IgD-negative memory B cell (primary cell): ENCODE measurements at regions not wholly inside any gene's neighbourhood (a gene's known extent, or its start where the extent isn't known, plus 50 kb on each side); places are given as distances from the start of the nearest gene placed in this dataset.
"Not testable (repeated sequence)": the region's sequence is repeated elsewhere in the genome, so short reads cannot be mapped to it uniquely, and the experiment has no call there.

Experiments used
- H3K27ac Mint-ChIP-seq, 3 donors: one replicate each; pipeline ENCODE4 v1.8.0; 2020 to 2022; ENCODE audit warnings: mild to moderate bottlenecking in 3 of 3, mixed read lengths in 3 of 3, moderate library complexity in 1 of 3
- H3K27me3 Mint-ChIP-seq: one replicate; pipeline ENCODE4 v1.8.0; 2021; ENCODE audit warnings: mixed read lengths
- H3K36me3 Mint-ChIP-seq: one replicate; pipeline ENCODE4 v1.8.0; 2020; ENCODE audit warnings: mild to moderate bottlenecking, mixed read lengths
- H3K4me1 Mint-ChIP-seq, 3 donors: one replicate each; pipeline ENCODE4 v1.8.0; 2020 to 2022; ENCODE audit warnings: mixed read lengths in 3 of 3, mild to moderate bottlenecking in 1 of 3
- H3K4me3 Mint-ChIP-seq, 4 donors: one replicate each; pipeline ENCODE4 v1.8.0; 2020 to 2022; ENCODE audit warnings: mild to moderate bottlenecking in 4 of 4, mixed read lengths in 4 of 4, moderate library complexity in 3 of 4
- H3K9me3 Mint-ChIP-seq, 3 donors: one replicate each; pipeline ENCODE4 v1.8.0; 2020 to 2021; ENCODE audit warnings: mixed read lengths in 3 of 3, mild to moderate bottlenecking in 1 of 3

DNA sequence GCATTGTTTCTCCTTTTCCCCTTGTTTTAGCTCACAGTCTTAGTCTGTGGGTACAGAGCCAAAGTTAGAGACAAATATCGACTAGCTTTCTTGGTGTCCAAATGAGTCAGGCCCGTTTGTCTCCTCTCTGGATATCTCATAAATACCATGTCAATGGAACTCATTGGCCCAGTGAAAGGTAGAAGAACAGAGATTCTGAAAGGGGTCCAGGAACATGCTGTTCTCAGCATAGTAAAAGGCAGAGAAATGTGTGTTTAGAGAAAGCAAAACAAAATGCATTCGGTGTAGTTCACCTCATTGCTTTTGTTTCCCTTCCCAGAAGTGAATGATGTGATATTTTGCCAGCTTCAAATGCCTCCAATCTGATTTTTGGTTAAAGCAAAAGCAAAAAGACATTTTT lies 238.6 kb upstream of the SLC8A1 start:
- H3K27me3 Mint-ChIP-seq = no peaks in the 10 kb centered on the region
- no peak overlapping the region for H3K27ac Mint-ChIP-seq
- no peaks in the 10 kb centered on the region for H3K36me3 Mint-ChIP-seq
- H3K4me3 Mint-ChIP-seq = no peak overlapping the region
- peaks cover 6 to 7% (median 6%) of the 10 kb centered on the region in 3 donors for H3K9me3 Mint-ChIP-seq
- H3K4me1 Mint-ChIP-seq = no peaks in the 10 kb centered on the region

DNA sequence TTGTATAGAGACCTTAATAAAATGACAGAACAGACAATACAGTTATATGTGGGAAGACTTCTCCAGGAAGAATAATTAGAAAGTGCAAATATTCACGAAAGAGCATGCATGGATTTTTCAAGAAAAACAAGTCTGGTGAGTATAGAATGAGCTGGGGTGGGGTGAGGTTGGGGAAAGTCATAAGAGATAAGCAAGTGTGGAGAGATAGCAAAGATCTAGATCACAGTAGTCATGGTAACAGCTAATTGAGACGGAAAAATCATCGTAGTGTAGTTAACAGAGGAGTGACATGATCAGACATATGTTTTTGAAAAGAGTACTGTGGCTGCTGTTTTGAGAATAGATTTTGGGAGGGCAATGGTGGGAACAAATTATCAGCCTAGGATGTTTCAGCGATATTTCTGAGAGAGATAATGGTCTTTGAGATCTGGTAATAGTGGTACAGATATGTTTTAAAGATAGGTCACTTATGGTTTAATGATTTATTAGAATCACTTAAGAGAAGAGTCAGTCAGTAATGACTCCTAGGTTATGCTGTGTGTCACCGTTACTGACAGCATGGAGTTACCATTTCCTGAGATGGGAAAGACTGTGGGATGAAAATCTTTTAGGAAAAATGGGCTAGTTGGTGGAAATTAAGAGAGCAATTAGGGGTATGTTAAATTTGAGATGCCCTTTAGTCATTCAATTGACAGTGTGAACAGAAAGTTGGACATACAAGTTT lies 248.5 kb upstream of the SLC8A1 start:
- no peaks in the 10 kb centered on the region for H3K27me3 Mint-ChIP-seq
- no peaks in the 10 kb centered on the region for H3K9me3 Mint-ChIP-seq
- no peak overlapping the region for H3K4me3 Mint-ChIP-seq
- no peak overlapping the region for H3K27ac Mint-ChIP-seq
- H3K4me1 Mint-ChIP-seq = no peaks in the 10 kb centered on the region
- H3K36me3 Mint-ChIP-seq = no peaks in the 10 kb centered on the region

DNA sequence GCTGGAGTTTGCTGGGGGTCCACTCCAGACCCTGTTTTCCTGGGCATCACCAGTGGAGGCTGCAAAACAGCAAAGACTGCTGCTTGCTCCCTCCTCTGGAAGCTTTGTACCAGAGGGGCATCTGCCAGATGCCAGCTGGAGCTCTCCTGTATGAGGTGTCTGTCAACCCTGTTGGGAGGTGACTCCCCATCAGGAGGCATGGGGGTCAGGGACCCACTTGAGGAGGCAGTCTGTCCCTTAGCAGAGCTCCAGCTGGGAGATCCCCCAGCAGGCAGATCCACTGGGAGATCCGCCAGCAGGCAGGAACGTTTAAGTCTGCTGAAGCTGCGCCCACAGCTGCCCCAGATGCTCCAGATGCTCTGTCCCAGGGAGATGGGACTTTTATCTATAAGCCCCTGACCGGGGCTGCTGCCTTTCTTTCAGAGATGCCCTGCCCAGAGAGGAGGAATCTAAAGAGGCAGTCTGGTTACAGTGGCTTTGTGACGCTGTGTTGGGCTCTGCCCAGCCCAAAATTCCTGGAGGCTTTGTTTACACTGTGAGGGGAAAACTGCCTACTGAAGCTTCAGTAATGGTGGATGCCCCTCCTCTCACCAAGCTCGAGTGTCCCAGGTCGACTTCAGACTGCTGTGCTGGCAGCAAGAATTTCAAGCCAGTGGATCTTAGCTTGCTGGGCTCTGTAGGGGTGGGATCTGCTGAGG lies 260.5 kb upstream of the SLC8A1 start:
- H3K4me3 Mint-ChIP-seq, H3K36me3 Mint-ChIP-seq, H3K27me3 Mint-ChIP-seq, H3K9me3 Mint-ChIP-seq, H3K4me1 Mint-ChIP-seq, H3K27ac Mint-ChIP-seq: not testable (repeated sequence)

DNA sequence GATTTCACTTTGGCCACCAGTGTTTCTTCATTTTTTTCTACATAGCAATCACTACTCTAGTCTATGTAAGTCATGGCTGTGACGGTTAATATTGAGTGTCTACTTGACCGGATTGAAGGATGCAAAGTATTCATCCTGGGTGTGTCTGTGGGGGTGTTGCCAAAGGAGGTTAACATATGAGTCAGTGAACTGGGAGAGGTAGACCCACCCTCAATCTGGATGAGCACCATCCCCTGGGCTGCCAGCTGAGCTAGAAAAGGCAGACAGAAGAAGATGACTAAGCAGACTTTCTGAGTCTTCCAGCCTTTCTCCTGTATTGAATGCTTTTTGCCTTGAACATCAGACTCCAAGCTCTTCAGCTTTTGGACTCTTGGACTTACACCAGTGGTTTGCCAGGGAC lies 265.0 kb upstream of the SLC8A1 start:
- Mint-ChIP-seq H3K27me3 (no peaks in the 10 kb centered on the region), H3K9me3 (peaks cover 0 to 5% (median 0%) of the 10 kb centered on the region in 3 donors), H3K4me1 (no peaks in the 10 kb centered on the region), H3K27ac (no peak overlapping the region), H3K4me3 (no peak overlapping the region), H3K36me3 (no peaks in the 10 kb centered on the region)

DNA sequence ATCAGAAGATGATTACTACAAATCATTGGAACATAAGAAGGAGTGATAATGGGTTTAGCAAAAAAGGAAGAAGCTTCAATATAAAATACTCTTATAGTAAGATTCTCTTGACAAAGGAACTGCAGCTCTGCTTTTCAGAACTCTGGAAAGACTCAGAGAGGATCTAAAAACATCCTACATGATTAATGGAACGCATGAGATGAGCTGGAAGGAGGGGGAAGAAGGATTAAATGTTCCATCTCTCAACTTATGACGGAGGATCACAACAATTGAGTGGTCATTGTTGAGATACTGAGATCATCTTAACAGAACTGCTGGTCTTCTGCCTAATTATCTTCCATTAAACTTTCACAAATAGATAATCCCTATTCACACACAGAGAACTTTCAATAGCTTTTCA lies 267.5 kb upstream of the SLC8A1 start:
- Mint-ChIP-seq H3K36me3 (no peaks in the 10 kb centered on the region), H3K4me1 (no peaks in the 10 kb centered on the region), H3K27ac (no peak overlapping the region), H3K27me3 (no peaks in the 10 kb centered on the region), H3K4me3 (no peak overlapping the region), H3K9me3 (peaks cover 0 to 5% (median 2%) of the 10 kb centered on the region in 3 donors)

DNA sequence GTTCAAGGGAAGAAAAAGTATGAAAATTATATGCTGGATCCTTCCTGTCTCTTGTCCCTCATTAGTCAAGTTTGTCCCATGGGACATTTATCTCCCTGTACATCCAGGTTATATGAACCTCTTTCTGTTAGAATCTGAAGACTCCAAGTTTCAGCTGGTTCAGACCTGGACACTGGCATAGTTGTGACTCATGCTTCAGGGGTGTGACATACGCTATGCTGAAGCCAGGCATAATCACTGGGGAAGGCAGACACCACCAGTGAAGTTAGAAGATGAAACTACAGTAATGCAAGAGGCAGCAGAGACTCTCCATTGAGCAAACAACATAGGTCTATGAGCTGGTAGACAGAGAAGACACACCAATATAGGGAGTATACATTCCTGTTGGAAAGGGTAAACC lies 269.7 kb upstream of the SLC8A1 start:
- no peak overlapping the region for H3K27ac Mint-ChIP-seq
- H3K4me1 Mint-ChIP-seq = no peaks in the 10 kb centered on the region
- no peaks in the 10 kb centered on the region for H3K27me3 Mint-ChIP-seq
- no peak overlapping the region for H3K4me3 Mint-ChIP-seq
- peaks cover 0 to 4% (median 2%) of the 10 kb centered on the region in 3 donors for H3K9me3 Mint-ChIP-seq
- no peaks in the 10 kb centered on the region for H3K36me3 Mint-ChIP-seq

DNA sequence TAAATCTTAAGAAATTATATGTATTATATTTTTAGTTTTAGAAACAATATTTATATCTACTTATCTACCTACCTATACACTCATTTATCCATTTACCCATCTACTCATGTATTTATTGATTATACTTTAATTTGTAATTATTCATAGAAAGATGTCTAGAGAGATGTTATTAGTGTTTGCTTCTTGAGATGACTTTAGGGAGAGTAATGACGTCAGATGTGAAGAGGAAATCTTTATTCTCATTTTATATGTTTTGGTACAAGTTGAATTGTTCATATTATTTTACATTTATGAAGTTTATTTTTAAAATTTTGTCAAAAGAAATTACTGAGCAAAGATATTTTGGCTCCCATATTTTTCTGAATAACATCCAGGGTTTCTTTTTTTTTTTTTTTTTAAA lies 271.3 kb upstream of the SLC8A1 start:
- H3K9me3 Mint-ChIP-seq = peaks cover 2 to 4% (median 3%) of the 10 kb centered on the region in 3 donors
- H3K27ac Mint-ChIP-seq = no peak overlapping the region
- H3K27me3 Mint-ChIP-seq = no peaks in the 10 kb centered on the region
- H3K4me3 Mint-ChIP-seq = no peak overlapping the region
- no peaks in the 10 kb centered on the region for H3K4me1 Mint-ChIP-seq
- H3K36me3 Mint-ChIP-seq = no peaks in the 10 kb centered on the region

DNA sequence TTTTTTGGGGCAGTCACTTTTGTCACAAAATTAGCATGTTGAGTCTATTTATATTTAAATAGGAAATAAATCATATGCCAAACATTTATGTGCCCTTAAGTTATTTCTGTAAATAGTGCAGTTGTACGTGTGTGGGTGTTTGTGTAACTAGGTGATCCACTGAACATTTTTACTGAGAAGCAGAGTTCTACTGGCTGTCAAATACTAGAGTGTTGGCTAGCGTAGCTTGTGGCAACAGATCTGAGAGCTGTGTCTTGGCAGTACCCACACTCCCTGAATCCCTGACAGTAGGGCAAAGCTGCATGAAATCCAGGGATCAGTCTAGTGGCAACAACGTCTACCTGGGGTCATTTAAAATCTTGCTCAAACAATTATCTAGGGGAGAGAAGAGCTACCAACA lies 273.1 kb upstream of the SLC8A1 start:
- no peak overlapping the region for H3K4me3 Mint-ChIP-seq
- H3K4me1 Mint-ChIP-seq = no peaks in the 10 kb centered on the region
- no peak overlapping the region for H3K27ac Mint-ChIP-seq
- no peaks in the 10 kb centered on the region for H3K36me3 Mint-ChIP-seq
- H3K9me3 Mint-ChIP-seq = peaks cover 2 to 4% (median 3%) of the 10 kb centered on the region in 3 donors
- no peaks in the 10 kb centered on the region for H3K27me3 Mint-ChIP-seq

DNA sequence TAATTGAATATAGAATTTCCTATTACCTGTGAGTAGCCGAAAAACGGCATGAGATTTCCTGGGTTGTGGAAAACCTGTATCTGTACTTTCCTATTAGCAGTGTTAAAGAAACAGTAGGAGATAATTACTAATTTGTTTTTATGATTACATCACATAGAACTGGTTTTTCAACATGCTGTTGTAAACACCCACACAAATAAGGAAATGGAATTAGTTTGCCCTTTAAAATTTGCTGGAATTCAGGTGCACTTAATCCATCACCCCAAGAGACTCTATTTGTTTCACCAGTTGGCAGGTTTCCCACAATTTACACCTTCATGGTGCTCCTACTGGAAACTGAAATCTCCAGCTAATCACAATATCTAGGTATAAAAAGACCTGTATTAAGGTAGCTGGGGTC lies 274.1 kb upstream of the SLC8A1 start:
- Mint-ChIP-seq H3K4me3 (no peak overlapping the region), H3K27me3 (no peaks in the 10 kb centered on the region), H3K9me3 (peaks cover 2 to 4% (median 3%) of the 10 kb centered on the region in 3 donors), H3K4me1 (no peaks in the 10 kb centered on the region), H3K36me3 (no peaks in the 10 kb centered on the region), H3K27ac (no peak overlapping the region)

DNA sequence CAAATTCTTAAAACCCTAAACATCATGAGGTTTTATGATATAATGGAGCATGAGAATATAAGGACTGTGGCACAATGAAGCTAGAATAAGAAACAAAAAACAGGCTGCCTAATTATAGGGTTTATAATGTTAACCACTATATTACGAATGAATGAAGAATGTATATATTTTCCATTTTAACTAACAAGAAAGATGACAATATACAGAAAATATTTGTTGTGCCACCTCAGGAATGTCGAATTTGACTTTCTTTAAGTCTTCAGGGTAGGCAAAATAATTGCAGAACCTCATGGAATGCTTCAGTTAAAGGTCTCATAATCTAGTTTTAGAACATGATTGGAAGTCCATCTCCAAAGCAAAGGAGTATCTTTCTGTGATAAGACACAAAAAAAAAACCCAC lies 282.9 kb upstream of the SLC8A1 start:
- Mint-ChIP-seq H3K4me1 (no peaks in the 10 kb centered on the region), H3K36me3 (no peaks in the 10 kb centered on the region), H3K9me3 (peaks cover 0 to 2% (median 0%) of the 10 kb centered on the region in 3 donors), H3K27ac (no peak overlapping the region), H3K4me3 (no peak overlapping the region), H3K27me3 (no peaks in the 10 kb centered on the region)

DNA sequence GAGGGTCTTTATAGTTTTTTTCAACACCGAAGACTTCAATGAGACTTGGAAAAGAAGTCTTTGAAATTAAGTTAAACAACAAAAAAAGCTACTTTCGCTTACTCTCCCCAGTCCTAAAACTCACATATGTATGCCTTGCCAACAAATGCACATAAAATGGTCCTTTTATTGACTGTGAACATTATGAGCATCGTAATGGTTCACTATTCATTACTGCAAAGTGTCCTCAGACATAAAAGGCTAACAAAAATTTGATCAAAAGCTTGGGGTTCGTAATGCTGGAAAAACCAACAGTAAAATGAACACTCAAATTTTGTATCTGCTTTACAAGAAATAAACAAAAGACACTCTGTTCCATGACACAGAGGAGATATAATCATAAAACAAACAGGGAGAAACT lies 285.3 kb upstream of the SLC8A1 start:
- Mint-ChIP-seq H3K9me3 (peaks cover 0 to 2% (median 0%) of the 10 kb centered on the region in 3 donors), H3K27ac (no peak overlapping the region), H3K4me1 (no peaks in the 10 kb centered on the region), H3K27me3 (no peaks in the 10 kb centered on the region), H3K36me3 (no peaks in the 10 kb centered on the region), H3K4me3 (no peak overlapping the region)

DNA sequence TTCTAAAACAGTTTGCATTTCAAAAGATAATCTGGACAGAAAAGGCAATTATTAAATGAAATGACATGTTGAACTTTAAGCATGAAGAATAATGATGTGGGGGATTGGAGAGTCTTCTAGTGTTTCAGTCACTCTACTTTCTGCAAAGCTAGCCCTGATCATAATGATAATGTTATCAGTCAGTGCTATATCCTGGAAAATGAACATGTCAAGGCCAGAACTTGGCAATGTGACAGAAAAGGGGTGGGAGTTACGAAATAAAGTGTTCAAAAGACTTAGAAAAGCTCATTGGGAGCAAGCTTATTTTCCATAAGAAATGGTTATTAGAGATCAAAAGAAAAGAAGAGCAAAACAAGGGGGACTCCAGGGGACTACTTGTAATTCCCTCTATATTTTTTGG lies 288.5 kb upstream of the SLC8A1 start:
- no peaks in the 10 kb centered on the region for H3K36me3 Mint-ChIP-seq
- H3K27me3 Mint-ChIP-seq = no peaks in the 10 kb centered on the region
- no peak overlapping the region for H3K4me3 Mint-ChIP-seq

DNA sequence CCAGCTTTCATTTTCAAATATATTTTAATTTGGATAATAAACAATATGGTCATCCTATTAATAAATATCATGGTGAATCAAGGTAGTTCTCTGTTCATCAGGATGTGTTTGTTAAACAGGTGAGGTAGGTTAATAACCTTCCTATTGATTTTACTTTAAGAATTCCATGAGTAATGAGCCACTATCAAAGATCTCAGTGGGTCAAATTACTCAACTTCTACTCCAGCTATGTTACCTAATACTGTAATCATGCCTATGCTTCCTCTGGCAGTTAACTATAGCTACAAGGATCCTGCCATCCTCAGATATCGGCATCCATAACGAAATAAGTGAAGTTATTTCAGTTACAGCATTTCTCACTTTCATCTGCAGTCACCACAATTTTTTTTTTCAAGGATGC lies 289.6 kb upstream of the SLC8A1 start:
- no peaks in the 10 kb centered on the region for H3K36me3 Mint-ChIP-seq

More for the DNA sequence above, 288.5 kb upstream of the SLC8A1 start:
- no peaks in the 10 kb centered on the region for H3K4me1 Mint-ChIP-seq
- no peak overlapping the region for H3K27ac Mint-ChIP-seq
- H3K9me3 Mint-ChIP-seq = no peaks in the 10 kb centered on the region

DNA sequence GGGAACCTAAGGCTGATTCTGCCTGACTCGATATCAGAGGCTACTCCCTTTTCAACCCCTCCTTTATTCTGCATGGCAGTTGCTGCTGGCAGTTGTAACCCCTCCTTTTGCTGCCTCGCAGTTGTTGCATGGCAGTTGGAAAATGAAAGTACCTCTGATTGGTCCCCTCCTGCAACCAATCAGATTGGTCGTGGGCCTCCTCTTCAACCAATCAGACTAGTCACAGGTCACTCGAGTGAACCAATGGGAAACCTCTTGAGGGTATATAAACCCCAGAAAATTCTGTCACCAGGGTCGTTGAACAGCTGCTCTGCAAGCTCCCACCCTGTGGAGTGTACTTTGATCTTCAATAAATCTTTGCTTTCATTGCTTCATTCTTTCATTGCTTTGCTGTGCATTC lies 294.3 kb upstream of the SLC8A1 start:
- Mint-ChIP-seq H3K9me3 (peaks cover 0 to 2% (median 0%) of the 10 kb centered on the region in 3 donors), H3K27ac (no peak overlapping the region), H3K36me3 (no peaks in the 10 kb centered on the region), H3K4me1 (no peaks in the 10 kb centered on the region), H3K27me3 (no peaks in the 10 kb centered on the region), H3K4me3 (no peak overlapping the region)

More for the DNA sequence above, 289.6 kb upstream of the SLC8A1 start:
- Mint-ChIP-seq H3K4me3 (no peak overlapping the region), H3K4me1 (no peaks in the 10 kb centered on the region), H3K9me3 (no peaks in the 10 kb centered on the region), H3K27ac (no peak overlapping the region), H3K27me3 (no peaks in the 10 kb centered on the region)

DNA sequence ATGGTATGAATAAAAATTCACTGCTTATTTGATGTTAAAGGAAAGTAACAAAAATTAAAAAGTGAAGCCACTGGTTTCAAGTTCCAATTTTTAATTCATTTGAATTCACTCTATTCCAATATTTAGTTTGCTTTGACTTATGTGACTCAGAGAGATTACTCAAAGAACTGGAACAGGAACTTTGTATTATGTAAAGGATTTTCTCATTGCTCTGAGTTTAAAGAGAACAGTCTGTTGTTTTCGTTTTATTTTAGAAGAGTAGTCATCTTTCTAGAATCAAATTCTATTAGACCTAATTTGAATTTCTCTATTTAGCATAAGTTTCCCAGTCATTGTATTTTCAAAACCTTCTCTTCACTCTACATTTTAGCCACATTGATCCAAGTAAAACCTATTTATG lies 300.1 kb upstream of the SLC8A1 start:
- Mint-ChIP-seq H3K9me3 (peaks cover 0 to 2% (median 0%) of the 10 kb centered on the region in 3 donors), H3K27ac (no peak overlapping the region), H3K4me1 (peaks cover 0 to 1% (median 1%) of the 10 kb centered on the region in 3 donors), H3K27me3 (no peaks in the 10 kb centered on the region), H3K4me3 (no peak overlapping the region), H3K36me3 (no peaks in the 10 kb centered on the region)

DNA sequence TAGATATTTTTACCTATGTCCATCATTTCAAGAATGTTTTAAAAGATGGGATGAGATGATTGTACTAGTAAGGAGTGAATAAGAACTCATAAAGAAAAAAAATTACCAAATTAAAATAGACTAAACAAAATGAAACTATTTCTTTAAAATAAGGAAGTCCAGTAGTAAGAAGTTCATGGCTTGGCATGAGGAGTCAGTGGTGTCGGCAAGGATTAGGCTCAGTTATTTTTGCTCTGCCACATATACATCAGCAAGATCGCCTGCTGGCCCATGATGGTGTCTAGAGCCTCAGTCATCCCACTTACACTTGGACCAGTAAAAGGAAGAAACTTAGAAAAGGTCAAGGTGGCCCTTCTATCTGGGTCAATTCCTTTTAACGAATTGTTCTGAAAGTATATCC lies 300.9 kb upstream of the SLC8A1 start:
- H3K9me3 Mint-ChIP-seq = no peaks in the 10 kb centered on the region
- no peak overlapping the region for H3K4me3 Mint-ChIP-seq
- no peaks in the 10 kb centered on the region for H3K36me3 Mint-ChIP-seq

More for the DNA sequence above, 300.9 kb upstream of the SLC8A1 start:
- Mint-ChIP-seq H3K27ac (no peak overlapping the region), H3K4me1 (peaks cover 0 to 1% (median 1%) of the 10 kb centered on the region in 3 donors), H3K27me3 (no peaks in the 10 kb centered on the region)
